ENCODE measurements at regions not wholly inside any gene's neighbourhood (a gene's known extent, or its start where the extent isn't known, plus 50 kb on each side); places are given as distances from the start of the nearest gene placed in this dataset.

GRCh38 chr14:71783786-71784185, 148.4 kb upstream of the RGS6 start:
- TF ChIP-seq CTCF (IDR thresholded peaks at IDR 0.05) (no peak), POLR2A (IDR thresholded peaks at IDR 0.05; ENCODE audit: low read depth) (no peak), POLR2AphosphoS5 (IDR thresholded peaks at IDR 0.05) (no peak), EP300 (IDR thresholded peaks at IDR 0.05) (no peak)

All from esophagus muscularis mucosa (tissue), 4 donors.